ENCODE measurements at regions not wholly inside any gene's neighbourhood (a gene's known extent, or its start where the extent isn't known, plus 50 kb on each side); places are given as distances from the start of the nearest gene placed in this dataset.

DNA sequence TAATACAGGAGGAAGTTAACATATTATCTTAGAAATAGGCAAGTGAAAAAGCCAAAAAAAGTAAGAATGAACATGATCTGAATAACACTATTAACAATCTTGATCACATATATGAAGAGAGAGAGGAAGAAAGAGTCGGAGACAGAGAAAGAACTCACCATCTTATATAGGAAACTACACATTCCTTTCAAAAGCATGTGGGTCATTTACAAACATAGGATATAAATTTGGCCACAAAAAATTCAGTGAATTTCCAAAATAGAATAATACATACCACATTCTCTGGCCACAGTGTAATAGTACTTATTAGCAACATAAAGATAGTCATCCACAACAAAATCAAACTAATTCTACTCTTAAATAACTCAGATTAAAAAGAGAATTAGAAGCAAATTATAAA lies 50.9 kb upstream of the ME3 start:
- TF ChIP-seq CTCF (IDR thresholded peaks at IDR 0.05; ENCODE audit: low read depth, low read length) (no peak), POLR2A (IDR thresholded peaks at IDR 0.05; ENCODE audit: extremely low read depth, insufficient read length) (no peak)
